ENCODE measurements at regions not wholly inside any gene's neighbourhood (a gene's known extent, or its start where the extent isn't known, plus 50 kb on each side); places are given as distances from the start of the nearest gene placed in this dataset.

DNA sequence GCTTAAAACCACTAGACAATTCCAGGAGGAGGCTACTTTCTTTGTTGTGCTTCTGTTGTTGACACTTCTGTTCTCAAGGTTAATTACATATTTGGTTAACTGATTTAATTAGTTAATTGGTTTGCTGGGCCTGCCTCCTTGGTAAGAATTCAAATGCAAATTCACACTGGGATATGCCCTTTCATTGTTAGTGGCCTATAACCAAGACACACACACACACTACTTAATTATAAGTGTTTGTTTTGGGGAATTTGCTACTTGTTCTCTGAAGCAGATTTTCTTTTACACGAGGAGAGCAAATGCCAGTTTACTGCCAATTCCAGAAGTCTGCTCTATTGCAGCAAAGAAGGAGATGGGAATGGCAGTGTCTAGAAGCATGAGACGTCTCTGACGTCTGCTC, 101.6 kb upstream of the BASP1 start:
- Histone ChIP-seq H3K36me3 (ENCODE audit: control insufficient read depth, insufficient read depth, low read length) (no peaks in the 10 kb centered on the region), H3K4me3 (ENCODE audit: low read length) (no peak overlapping the region), H3K4me1 (ENCODE audit: control insufficient read depth, insufficient read depth, low read length) (peaks cover 13% of the 10 kb centered on the region), H3K9ac (ENCODE audit: extremely low read depth, low read length, poor library complexity, severe bottlenecking) (no peak overlapping the region), H3K9me3 (ENCODE audit: control insufficient read depth, low read length) (no peaks in the 10 kb centered on the region), H3K27me3 (ENCODE audit: control insufficient read depth, insufficient read depth, low read length, poor library complexity, severe bottlenecking) (no peaks in the 10 kb centered on the region), H3K27ac (ENCODE audit: low read depth, low read length) (no peak overlapping the region)
- Mint-ChIP-seq H3K9me3 (no peaks in the 10 kb centered on the region), H3K27ac (peak overlapping the region; percentile 15), H3K4me3 (no peak overlapping the region), H3K36me3 (ENCODE audit: low read depth) (no peaks in the 10 kb centered on the region), H3K4me1 (peaks cover 27% of the 10 kb centered on the region), H3K27me3 (ENCODE audit: insufficient read depth) (peaks cover 2% of the 10 kb centered on the region)
- TF ChIP-seq, protein P1, sequence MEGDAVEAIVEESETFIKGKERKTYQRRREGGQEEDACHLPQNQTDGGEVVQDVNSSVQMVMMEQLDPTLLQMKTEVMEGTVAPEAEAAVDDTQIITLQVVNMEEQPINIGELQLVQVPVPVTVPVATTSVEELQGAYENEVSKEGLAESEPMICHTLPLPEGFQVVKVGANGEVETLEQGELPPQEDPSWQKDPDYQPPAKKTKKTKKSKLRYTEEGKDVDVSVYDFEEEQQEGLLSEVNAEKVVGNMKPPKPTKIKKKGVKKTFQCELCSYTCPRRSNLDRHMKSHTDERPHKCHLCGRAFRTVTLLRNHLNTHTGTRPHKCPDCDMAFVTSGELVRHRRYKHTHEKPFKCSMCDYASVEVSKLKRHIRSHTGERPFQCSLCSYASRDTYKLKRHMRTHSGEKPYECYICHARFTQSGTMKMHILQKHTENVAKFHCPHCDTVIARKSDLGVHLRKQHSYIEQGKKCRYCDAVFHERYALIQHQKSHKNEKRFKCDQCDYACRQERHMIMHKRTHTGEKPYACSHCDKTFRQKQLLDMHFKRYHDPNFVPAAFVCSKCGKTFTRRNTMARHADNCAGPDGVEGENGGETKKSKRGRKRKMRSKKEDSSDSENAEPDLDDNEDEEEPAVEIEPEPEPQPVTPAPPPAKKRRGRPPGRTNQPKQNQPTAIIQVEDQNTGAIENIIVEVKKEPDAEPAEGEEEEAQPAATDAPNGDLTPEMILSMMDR (conservative IDR thresholded peaks at IDR 0.05): no peak
- no peak for DNase-seq
- WGBS, 2 experiments (ENCODE audit: insufficient coverage in 1 of 2, insufficient read length in 1 of 2): 65 to 71% methylated on average over 3 of the region's 3 CpGs

DNA sequence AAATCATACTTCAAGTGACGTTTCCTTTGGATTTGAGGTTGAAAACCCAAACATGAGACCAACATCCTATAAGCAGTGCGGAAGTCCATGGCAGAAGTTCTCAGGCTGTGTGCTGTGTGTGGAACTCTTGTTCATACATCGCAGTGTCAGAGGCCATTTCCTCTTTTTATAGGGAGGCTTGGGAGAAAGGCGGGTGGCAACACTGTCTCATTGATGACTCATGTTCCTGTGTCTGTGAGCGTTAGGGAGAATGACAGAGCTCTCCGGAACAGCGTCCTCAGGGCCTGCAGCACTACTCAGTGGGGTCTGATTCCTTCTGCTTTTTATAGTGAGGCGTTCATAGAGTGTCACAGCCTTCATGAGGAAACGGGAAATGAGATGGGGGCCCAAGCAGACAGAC, 98.8 kb upstream of the BASP1 start:
- H3K27ac Mint-ChIP-seq: peak overlapping the region; percentile 38
- DNase-seq: no peak
- H3K4me1 ChIP-seq (ENCODE audit: control insufficient read depth, insufficient read depth, low read length): peaks cover 13% of the 10 kb centered on the region
- no peak overlapping the region for H3K4me3 ChIP-seq (ENCODE audit: low read length)
- H3K27ac ChIP-seq (ENCODE audit: low read depth, low read length): no peak overlapping the region
- H3K4me1 Mint-ChIP-seq: peaks cover 29% of the 10 kb centered on the region
- no peak overlapping the region for H3K9ac ChIP-seq (ENCODE audit: extremely low read depth, low read length, poor library complexity, severe bottlenecking)
- H3K9me3 ChIP-seq (ENCODE audit: control insufficient read depth, low read length): no peaks in the 10 kb centered on the region
- WGBS, 2 experiments (ENCODE audit: insufficient coverage in 1 of 2, insufficient read length in 1 of 2): 63 to 76% methylated on average over 6 to 9 of the region's 9 CpGs
- H3K9me3 Mint-ChIP-seq: peaks cover 1% of the 10 kb centered on the region
- H3K4me3 Mint-ChIP-seq: no peak overlapping the region
- TF ChIP-seq, protein P1 (conservative IDR thresholded peaks at IDR 0.05): no peak
- H3K36me3 Mint-ChIP-seq (ENCODE audit: low read depth): peaks cover under 1% of the 10 kb centered on the region
- H3K27me3 Mint-ChIP-seq (ENCODE audit: insufficient read depth): peaks cover 2% of the 10 kb centered on the region
- no peaks in the 10 kb centered on the region for H3K27me3 ChIP-seq (ENCODE audit: control insufficient read depth, insufficient read depth, low read length, poor library complexity, severe bottlenecking)
- no peaks in the 10 kb centered on the region for H3K36me3 ChIP-seq (ENCODE audit: control insufficient read depth, insufficient read depth, low read length)

DNA sequence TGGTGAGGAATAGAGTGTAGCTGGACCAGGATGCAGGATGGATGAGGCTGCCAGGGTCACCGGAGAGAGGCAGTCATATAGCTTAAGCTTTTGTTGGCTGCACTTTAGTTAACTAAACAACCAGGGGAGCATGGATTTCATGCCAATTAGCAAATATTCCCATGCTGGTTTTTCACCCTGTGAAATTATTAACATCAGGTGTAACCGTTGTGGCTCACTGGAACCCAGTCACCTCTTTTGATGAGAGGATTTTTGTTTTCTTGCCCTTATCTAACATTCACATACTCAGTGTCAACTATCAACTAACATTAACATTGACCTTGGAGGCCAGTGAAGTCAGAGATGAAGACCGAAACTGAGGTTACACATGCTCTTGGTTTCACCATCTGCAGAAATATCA, 97.2 kb upstream of the BASP1 start:
- Histone ChIP-seq H3K4me3 (ENCODE audit: low read length) (no peak overlapping the region), H3K36me3 (ENCODE audit: control insufficient read depth, insufficient read depth, low read length) (no peaks in the 10 kb centered on the region), H3K9ac (ENCODE audit: extremely low read depth, low read length, poor library complexity, severe bottlenecking) (no peak overlapping the region), H3K9me3 (ENCODE audit: control insufficient read depth, low read length) (no peaks in the 10 kb centered on the region), H3K27ac (ENCODE audit: low read depth, low read length) (no peak overlapping the region), H3K4me1 (ENCODE audit: control insufficient read depth, insufficient read depth, low read length) (peaks cover 9% of the 10 kb centered on the region), H3K27me3 (ENCODE audit: control insufficient read depth, insufficient read depth, low read length, poor library complexity, severe bottlenecking) (no peaks in the 10 kb centered on the region)
- Mint-ChIP-seq H3K9me3 (peaks cover 4% of the 10 kb centered on the region), H3K27me3 (ENCODE audit: insufficient read depth) (peaks cover 2% of the 10 kb centered on the region), H3K36me3 (ENCODE audit: low read depth) (peaks cover 2% of the 10 kb centered on the region), H3K27ac (no peak overlapping the region), H3K4me1 (peaks cover 23% of the 10 kb centered on the region), H3K4me3 (no peak overlapping the region)
- TF ChIP-seq, protein P1 (conservative IDR thresholded peaks at IDR 0.05): no peak
- no peak for DNase-seq
- WGBS, 2 experiments (ENCODE audit: insufficient coverage in 1 of 2, insufficient read length in 1 of 2): 92 to 97% methylated on average over 2 to 3 of the region's 3 CpGs
